Activated naive CD4-positive, alpha-beta T cell treated with anti-CD3 and anti-CD28 coated beads, Interleukin-2, amount 50 U/mL, for 24 hours (primary cell): ENCODE measurements at regions not wholly inside any gene's neighbourhood (a gene's known extent, or its start where the extent isn't known, plus 50 kb on each side); places are given as distances from the start of the nearest gene placed in this dataset.
A peak's percentile ranks its signal among the peaks of the same experiment; 100 is the strongest.

ENCODE experiments used
- H3K27ac Mint-ChIP-seq: one replicate; pipeline ENCODE4 v1.8.0; 2021; ENCODE audit warnings: mild to moderate bottlenecking, mixed read lengths
- H3K27me3 Mint-ChIP-seq: one replicate; pipeline ENCODE4 v1.8.0; 2021; ENCODE audit warnings: mixed read lengths
- H3K36me3 Mint-ChIP-seq: one replicate; pipeline ENCODE4 v1.8.0; 2021; ENCODE audit warnings: mixed read lengths
- H3K4me1 Mint-ChIP-seq: one replicate; pipeline ENCODE4 v1.8.0; 2021; ENCODE audit warnings: mixed read lengths
- H3K4me3 Mint-ChIP-seq: one replicate; pipeline ENCODE4 v1.8.0; 2021; ENCODE audit warnings: mild to moderate bottlenecking, mixed read lengths
- H3K9me3 Mint-ChIP-seq: one replicate; pipeline ENCODE4 v1.8.0; 2021; ENCODE audit warnings: mixed read lengths

GRCh38 chrX:46447384-46447783 is 97.8 kb downstream of the ZNF674 start:
- Mint-ChIP-seq H3K4me3 (peak overlapping the region; percentile 86), H3K27ac (peak overlapping the region; percentile 96), H3K36me3 (peaks cover 4% of the 10 kb centered on the region), H3K4me1 (peaks cover 20% of the 10 kb centered on the region), H3K27me3 (no peaks in the 10 kb centered on the region), H3K9me3 (no peaks in the 10 kb centered on the region)

- H3K27me3 Mint-ChIP-seq, result no peaks in the 10 kb centered on the region
- peak overlapping the region; percentile 86 for H3K4me3 Mint-ChIP-seq
- no peaks in the 10 kb centered on the region for H3K9me3 Mint-ChIP-seq
- H3K4me1 Mint-ChIP-seq, result peaks cover 15% of the 10 kb centered on the region
- H3K27ac Mint-ChIP-seq, result peak overlapping the region; percentile 96
- peaks cover 2% of the 10 kb centered on the region for H3K36me3 Mint-ChIP-seq
These were observed 98.4 kb downstream of the ZNF674 start for GRCh38 chrX:46446727-46447378.

GRCh38 chrX:46444011-46444410 is 101.2 kb downstream of the ZNF674 start:
- Mint-ChIP-seq H3K27me3 (no peaks in the 10 kb centered on the region), H3K4me1 (peaks cover 10% of the 10 kb centered on the region), H3K27ac (no peak overlapping the region), H3K36me3 (no peaks in the 10 kb centered on the region), H3K9me3 (no peaks in the 10 kb centered on the region), H3K4me3 (no peak overlapping the region)

DNA sequence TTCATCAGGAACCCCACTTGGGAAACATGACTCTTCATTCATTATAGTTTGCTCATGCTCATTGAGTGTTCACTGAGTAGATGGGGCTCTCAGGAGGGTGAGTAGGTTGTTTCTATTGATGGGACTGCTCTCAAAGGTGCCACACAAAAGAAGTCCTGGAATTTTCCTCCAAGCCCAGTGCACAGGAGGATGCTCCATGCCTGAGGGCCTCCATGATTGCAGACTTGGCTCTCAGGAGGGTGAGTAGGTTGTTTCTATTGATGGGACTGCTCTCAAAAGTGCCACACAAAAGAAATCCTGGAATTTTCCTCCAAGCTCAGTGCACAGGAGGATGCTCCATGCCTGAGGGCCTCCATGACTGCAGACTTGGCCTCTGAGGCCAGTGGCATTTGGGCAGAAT is 108.5 kb downstream of the ZNF674 start:
- Mint-ChIP-seq H3K4me1 (no peaks in the 10 kb centered on the region), H3K4me3 (no peak overlapping the region), H3K27me3 (no peaks in the 10 kb centered on the region), H3K9me3 (no peaks in the 10 kb centered on the region), H3K27ac (no peak overlapping the region), H3K36me3 (no peaks in the 10 kb centered on the region)

DNA sequence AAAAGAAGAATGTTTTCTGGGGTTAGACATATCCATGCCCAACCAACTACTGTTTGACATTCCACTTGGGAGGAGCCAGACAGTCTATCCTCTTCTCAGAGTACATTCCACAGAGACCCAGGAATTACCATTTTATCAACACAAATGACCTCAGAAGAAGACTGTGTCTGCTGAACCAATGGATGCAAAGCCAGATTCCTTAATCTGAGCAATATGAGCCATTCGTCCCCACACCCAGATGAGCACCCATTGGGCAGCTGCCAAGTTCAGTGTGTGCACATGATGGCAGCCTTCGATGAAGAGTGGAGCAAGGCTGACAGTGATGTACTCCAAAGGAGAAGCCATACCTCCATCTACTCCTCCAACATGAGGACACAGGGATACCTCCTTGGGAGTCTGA is 111.3 kb downstream of the ZNF674 start:
- Mint-ChIP-seq H3K4me1 (no peaks in the 10 kb centered on the region), H3K4me3 (no peak overlapping the region), H3K36me3 (no peaks in the 10 kb centered on the region), H3K27me3 (no peaks in the 10 kb centered on the region), H3K9me3 (no peaks in the 10 kb centered on the region), H3K27ac (no peak overlapping the region)

DNA sequence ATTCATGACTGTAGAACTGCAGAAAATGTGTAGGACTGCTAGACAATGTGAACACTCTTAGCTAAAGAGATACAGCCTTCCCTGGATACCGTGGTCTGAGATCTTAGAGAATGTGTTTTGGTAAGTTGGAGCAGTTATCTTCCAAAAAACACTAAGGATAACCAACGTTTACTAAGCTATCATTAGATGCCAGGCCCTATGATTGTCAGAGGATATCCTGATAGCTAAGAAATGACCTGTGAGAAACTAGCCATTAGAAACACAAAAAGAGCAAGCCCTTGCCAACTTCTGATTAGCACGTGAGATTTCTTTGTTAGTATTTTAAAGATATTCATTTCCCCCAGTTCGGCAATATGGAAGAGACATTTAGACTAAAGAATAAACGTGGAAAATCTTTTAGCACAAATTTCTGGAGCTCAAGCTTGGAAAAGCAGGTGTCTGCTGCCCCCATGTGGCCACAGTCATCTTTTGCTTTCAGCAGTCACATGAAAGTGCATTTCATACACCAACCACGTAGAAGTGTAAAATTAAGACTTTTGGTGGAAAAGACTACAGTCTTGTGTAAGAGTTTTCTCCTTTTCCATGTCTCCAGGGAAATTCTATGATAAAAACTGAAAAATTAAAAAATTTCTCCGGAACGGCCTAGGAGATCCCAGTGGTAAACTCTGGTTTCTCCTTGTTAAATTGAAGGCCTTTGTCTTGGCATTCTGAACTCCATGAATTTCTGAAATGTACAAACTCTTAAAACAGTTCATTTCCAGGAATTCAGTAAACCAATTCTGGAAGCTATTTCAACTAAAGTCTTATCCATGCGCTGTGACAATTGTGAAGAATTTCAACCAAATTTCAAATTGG is 136.4 kb downstream of the ZNF674 start:
- H3K27me3 Mint-ChIP-seq, result no peaks in the 10 kb centered on the region

DNA sequence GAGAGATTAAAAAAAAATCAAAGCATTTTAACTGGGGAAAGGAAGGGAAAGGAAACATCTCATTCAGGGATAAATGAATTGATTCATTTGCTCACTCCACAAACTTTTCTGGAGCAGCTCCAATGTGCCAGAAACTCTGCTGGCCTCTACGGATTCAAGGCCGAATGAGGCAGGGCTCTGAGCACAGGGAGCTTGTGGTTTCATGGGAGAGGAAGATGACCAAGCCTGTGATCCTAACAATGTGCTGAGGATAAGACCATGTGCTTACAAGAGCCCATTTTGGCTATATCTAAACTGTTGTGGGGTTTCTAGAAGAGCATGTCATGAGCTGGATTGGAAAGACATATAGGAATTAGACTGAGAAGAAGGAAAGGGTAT is 137.5 kb downstream of the ZNF674 start:
- Mint-ChIP-seq H3K27ac (no peak overlapping the region), H3K27me3 (no peaks in the 10 kb centered on the region), H3K36me3 (no peaks in the 10 kb centered on the region), H3K9me3 (no peaks in the 10 kb centered on the region), H3K4me3 (no peak overlapping the region), H3K4me1 (peaks cover 4% of the 10 kb centered on the region)

More for the DNA sequence above, 136.4 kb downstream of the ZNF674 start:
- no peaks in the 10 kb centered on the region for H3K36me3 Mint-ChIP-seq
- no peak overlapping the region for H3K4me3 Mint-ChIP-seq
- peaks cover 4% of the 10 kb centered on the region for H3K4me1 Mint-ChIP-seq
- no peaks in the 10 kb centered on the region for H3K9me3 Mint-ChIP-seq
- no peak overlapping the region for H3K27ac Mint-ChIP-seq

- Mint-ChIP-seq H3K4me1 (peaks cover 4% of the 10 kb centered on the region), H3K9me3 (no peaks in the 10 kb centered on the region), H3K36me3 (no peaks in the 10 kb centered on the region), H3K27ac (no peak overlapping the region), H3K4me3 (no peak overlapping the region), H3K27me3 (no peaks in the 10 kb centered on the region)
These were observed 138.0 kb downstream of the ZNF674 start for GRCh38 chrX:46407036-46407752.

- peaks cover 4% of the 10 kb centered on the region for H3K4me1 Mint-ChIP-seq
- no peaks in the 10 kb centered on the region for H3K27me3 Mint-ChIP-seq
- no peaks in the 10 kb centered on the region for H3K36me3 Mint-ChIP-seq
- no peak overlapping the region for H3K4me3 Mint-ChIP-seq
- H3K27ac Mint-ChIP-seq, result no peak overlapping the region
- no peaks in the 10 kb centered on the region for H3K9me3 Mint-ChIP-seq
These were observed 140.4 kb downstream of the ZNF674 start for GRCh38 chrX:46404774-46405173.

DNA sequence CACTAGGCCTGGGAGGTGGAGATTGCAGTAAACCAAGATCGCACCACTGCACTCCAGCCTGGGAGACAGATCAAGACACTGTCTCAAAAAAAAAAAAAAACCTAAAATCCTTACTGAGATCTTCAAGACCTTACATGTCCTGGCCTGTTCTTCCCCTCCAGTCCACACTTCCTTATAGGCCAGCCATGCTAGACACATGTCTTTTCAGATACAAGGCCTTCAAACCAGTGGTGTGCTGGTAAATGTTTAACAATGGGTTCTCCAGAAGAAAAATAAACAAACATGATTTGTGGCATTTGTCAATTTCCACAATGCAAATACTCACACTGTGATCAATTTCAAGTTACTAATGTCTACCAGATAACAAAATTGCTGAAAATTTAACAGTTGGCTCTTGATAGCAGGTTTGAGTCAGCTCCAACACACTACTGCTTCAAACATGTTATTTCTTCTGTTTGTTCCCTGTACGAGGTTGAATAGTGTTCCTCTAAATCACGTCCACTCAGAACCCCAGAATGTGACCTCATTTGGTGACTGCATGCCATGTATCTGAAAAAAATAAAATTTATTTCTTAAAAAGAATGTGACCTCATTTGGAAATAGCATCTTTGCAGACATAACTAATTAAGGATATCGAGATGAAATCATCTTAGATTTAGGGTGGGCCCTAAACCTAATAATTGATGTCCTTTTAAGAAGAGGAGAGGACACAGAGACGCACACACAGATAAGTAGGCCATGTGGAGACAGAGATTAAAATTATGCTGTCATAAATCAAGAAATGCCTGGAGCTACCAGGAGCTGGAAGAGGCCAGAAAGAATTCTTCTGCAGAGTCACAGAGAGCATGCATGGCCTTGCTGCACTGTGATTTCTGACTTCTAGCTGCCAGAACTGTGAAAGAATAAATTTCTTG is 144.4 kb downstream of the ZNF674 start:
- Mint-ChIP-seq H3K4me1 (no peaks in the 10 kb centered on the region), H3K36me3 (peaks cover 1% of the 10 kb centered on the region), H3K9me3 (no peaks in the 10 kb centered on the region), H3K4me3 (no peak overlapping the region), H3K27ac (no peak overlapping the region), H3K27me3 (no peaks in the 10 kb centered on the region)

DNA sequence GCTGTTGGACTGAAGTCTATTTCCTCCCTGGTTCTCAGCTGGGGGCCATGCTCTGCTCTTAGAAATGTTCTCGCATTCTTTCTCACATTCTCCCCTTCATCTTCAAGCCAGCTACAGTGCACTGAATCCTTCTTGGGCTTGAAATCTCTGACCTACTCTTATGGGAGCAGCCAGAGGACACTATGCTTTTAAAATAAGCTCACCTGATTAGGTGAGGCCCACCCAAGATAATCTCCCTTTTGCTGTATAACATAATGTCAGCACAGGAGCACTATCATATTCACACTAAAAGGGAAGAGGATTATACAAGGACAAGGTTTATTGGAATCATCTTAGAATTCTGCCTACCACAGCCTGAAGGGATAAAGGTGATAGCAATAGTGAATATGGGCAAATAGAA is 146.3 kb downstream of the ZNF674 start:
- Mint-ChIP-seq H3K4me3 (no peak overlapping the region), H3K9me3 (no peaks in the 10 kb centered on the region), H3K27ac (no peak overlapping the region), H3K27me3 (no peaks in the 10 kb centered on the region), H3K36me3 (peaks cover 1% of the 10 kb centered on the region), H3K4me1 (no peaks in the 10 kb centered on the region)

DNA sequence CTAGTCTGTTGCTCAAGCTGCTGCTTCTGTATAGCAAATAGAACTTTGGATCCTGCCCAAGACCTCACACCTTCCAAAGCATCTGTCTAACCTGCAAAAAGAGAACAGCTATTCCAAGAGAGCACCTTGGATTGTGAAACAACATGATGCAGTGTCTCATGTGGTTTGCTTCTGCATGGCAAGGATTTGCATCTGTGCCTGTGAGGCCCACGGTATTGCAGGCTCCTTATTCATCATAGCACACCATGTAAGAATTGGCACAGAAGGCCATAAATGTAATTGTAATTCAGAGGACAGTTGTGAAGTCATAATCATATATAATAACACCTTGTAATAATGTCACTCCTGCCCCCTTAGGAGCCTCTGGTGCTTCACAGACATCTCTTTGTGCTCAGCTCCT is 147.1 kb downstream of the ZNF674 start:
- no peak overlapping the region for H3K4me3 Mint-ChIP-seq
- H3K27me3 Mint-ChIP-seq, result no peaks in the 10 kb centered on the region
- H3K9me3 Mint-ChIP-seq, result no peaks in the 10 kb centered on the region
- no peaks in the 10 kb centered on the region for H3K4me1 Mint-ChIP-seq
- H3K36me3 Mint-ChIP-seq, result peaks cover 1% of the 10 kb centered on the region
- H3K27ac Mint-ChIP-seq, result no peak overlapping the region

GRCh38 chrX:46386511-46386910 is 158.7 kb downstream of the ZNF674 start:
- Mint-ChIP-seq H3K27ac (no peak overlapping the region), H3K4me1 (no peaks in the 10 kb centered on the region), H3K4me3 (no peak overlapping the region), H3K36me3 (no peaks in the 10 kb centered on the region), H3K27me3 (peaks cover 2% of the 10 kb centered on the region), H3K9me3 (no peaks in the 10 kb centered on the region)

GRCh38 chrX:46383006-46383405 is 162.2 kb downstream of the ZNF674 start:
- no peak overlapping the region for H3K4me3 Mint-ChIP-seq
- no peak overlapping the region for H3K27ac Mint-ChIP-seq
- H3K9me3 Mint-ChIP-seq, result no peaks in the 10 kb centered on the region
- peaks cover under 1% of the 10 kb centered on the region for H3K27me3 Mint-ChIP-seq
- H3K36me3 Mint-ChIP-seq, result no peaks in the 10 kb centered on the region
- H3K4me1 Mint-ChIP-seq, result no peaks in the 10 kb centered on the region

DNA sequence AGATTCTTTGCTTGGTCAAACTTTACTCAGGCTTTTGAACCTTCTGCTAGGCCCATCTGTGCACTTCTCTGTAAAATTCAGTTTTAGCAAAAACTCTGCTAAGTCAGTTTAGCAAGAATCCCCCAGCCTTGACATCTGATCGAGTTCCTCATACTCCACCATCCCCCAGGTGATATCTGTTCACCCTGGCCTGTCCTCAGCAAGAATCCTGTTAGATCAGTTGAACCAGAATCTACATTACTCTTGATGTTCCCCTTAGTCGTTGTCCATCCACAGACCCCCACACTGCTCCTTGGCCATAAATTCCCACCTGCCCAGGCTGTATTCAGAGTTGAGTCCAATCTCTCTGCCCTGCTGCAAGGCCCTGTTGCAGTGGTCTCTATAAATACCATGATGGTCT is 162.6 kb downstream of the ZNF674 start:
- Mint-ChIP-seq H3K4me1 (no peaks in the 10 kb centered on the region), H3K27me3 (no peaks in the 10 kb centered on the region), H3K36me3 (no peaks in the 10 kb centered on the region), H3K9me3 (no peaks in the 10 kb centered on the region), H3K4me3 (no peak overlapping the region), H3K27ac (no peak overlapping the region)
